ENCODE measurements at regions not wholly inside any gene's neighbourhood (a gene's known extent, or its start where the extent isn't known, plus 50 kb on each side); places are given as distances from the start of the nearest gene placed in this dataset.

GRCh38 chr6:90818163-90818562 lies 231.3 kb upstream of the MAP3K7 start:
- Histone ChIP-seq H3K27me3 (replicated peaks; ENCODE audit: control insufficient read depth, insufficient read depth, low read length) (no peaks in the 10 kb centered on the region), H3K36me3 (ENCODE audit: control insufficient read depth, insufficient read depth, low read length) (no peaks in the 10 kb centered on the region), H3K4me3 (replicated peaks; ENCODE audit: low read depth, low read length) (no peak overlapping the region)
- TF ChIP-seq CTCF (IDR thresholded peaks at IDR 0.05; ENCODE audit: insufficient read depth, low read length, poor library complexity, severe bottlenecking), result no peak
- DNase-seq (ENCODE audit: extremely low read depth, insufficient read length), result no peak

- DNase-seq (ENCODE audit: extremely low read depth, insufficient read length), result no peak
- Histone ChIP-seq H3K36me3 (ENCODE audit: control insufficient read depth, insufficient read depth, low read length) (no peaks in the 10 kb centered on the region), H3K27me3 (replicated peaks; ENCODE audit: control insufficient read depth, insufficient read depth, low read length) (no peaks in the 10 kb centered on the region), H3K4me3 (replicated peaks; ENCODE audit: low read depth, low read length) (no peak overlapping the region)
- TF ChIP-seq CTCF (IDR thresholded peaks at IDR 0.05; ENCODE audit: insufficient read depth, low read length, poor library complexity, severe bottlenecking), result no peak
Measured at GRCh38 chr6:90816764-90817163, 229.9 kb upstream of the MAP3K7 start.

- no peak for DNase-seq (ENCODE audit: extremely low read depth, insufficient read length)
- H3K36me3 ChIP-seq (ENCODE audit: control insufficient read depth, insufficient read depth, low read length), result no peaks in the 10 kb centered on the region
- H3K4me3 ChIP-seq (replicated peaks; ENCODE audit: low read depth, low read length), result no peak overlapping the region
- no peaks in the 10 kb centered on the region for H3K27me3 ChIP-seq (replicated peaks; ENCODE audit: control insufficient read depth, insufficient read depth, low read length)
- TF ChIP-seq CTCF (IDR thresholded peaks at IDR 0.05; ENCODE audit: insufficient read depth, low read length, poor library complexity, severe bottlenecking), result no peak
Measured at GRCh38 chr6:90811596-90812226, 224.8 kb upstream of the MAP3K7 start.

- no peak for DNase-seq (ENCODE audit: extremely low read depth, insufficient read length)
- Histone ChIP-seq H3K4me3 (replicated peaks; ENCODE audit: low read depth, low read length) (no peak overlapping the region), H3K27me3 (replicated peaks; ENCODE audit: control insufficient read depth, insufficient read depth, low read length) (no peaks in the 10 kb centered on the region), H3K36me3 (ENCODE audit: control insufficient read depth, insufficient read depth, low read length) (no peaks in the 10 kb centered on the region)
- no peak for TF ChIP-seq CTCF (IDR thresholded peaks at IDR 0.05; ENCODE audit: insufficient read depth, low read length, poor library complexity, severe bottlenecking)
Measured at GRCh38 chr6:90809035-90809434, 222.2 kb upstream of the MAP3K7 start.

GRCh38 chr6:90807791-90808701 lies 221.2 kb upstream of the MAP3K7 start:
- no peaks in the 10 kb centered on the region for H3K36me3 ChIP-seq (ENCODE audit: control insufficient read depth, insufficient read depth, low read length)
- no peaks in the 10 kb centered on the region for H3K27me3 ChIP-seq (replicated peaks; ENCODE audit: control insufficient read depth, insufficient read depth, low read length)
- DNase-seq (ENCODE audit: extremely low read depth, insufficient read length), result no peak
- no peak for TF ChIP-seq CTCF (IDR thresholded peaks at IDR 0.05; ENCODE audit: insufficient read depth, low read length, poor library complexity, severe bottlenecking)
- H3K4me3 ChIP-seq (replicated peaks; ENCODE audit: low read depth, low read length), result no peak overlapping the region
